Large intestine (tissue), 3 donors: ENCODE measurements at regions not wholly inside any gene's neighbourhood (a gene's known extent, or its start where the extent isn't known, plus 50 kb on each side); places are given as distances from the start of the nearest gene placed in this dataset.

Experiments used
- DNase-seq, 2 donors: peaks; one replicate each; pipeline versions ENCODE4 v3.0.0 to v3.0.0-alpha.2; 2013
- H3K27ac ChIP-seq: one replicate; pipeline ENCODE4 v1.5.1; 2013; ENCODE audit warnings: low read length
- H3K27me3 ChIP-seq: 2 replicates; pipeline ENCODE4 v1.6.1; 2013; ENCODE audit warnings: low read length; ENCODE audit not compliant: control insufficient read depth, insufficient read depth
- H3K36me3 ChIP-seq: 2 replicates; pipeline ENCODE4 v1.6.1; 2013; ENCODE audit warnings: low read length; ENCODE audit not compliant: control insufficient read depth, insufficient read depth
- H3K4me1 ChIP-seq: one replicate; pipeline ENCODE4 v1.6.1; 2013; ENCODE audit warnings: low read length; ENCODE audit not compliant: control insufficient read depth, insufficient read depth
- H3K4me3 ChIP-seq: one replicate; pipeline ENCODE4 v1.5.1; 2013; ENCODE audit warnings: low read length
- H3K9me3 ChIP-seq: one replicate; pipeline ENCODE4 v1.6.1; 2013; ENCODE audit warnings: mild to moderate bottlenecking, low read depth, low read length, moderate library complexity; ENCODE audit not compliant: control insufficient read depth
- WGBS: methylation state at CpG from one replicate; pipeline ENCODE4 v1.1.5; 2013; ENCODE audit warnings: low lambda C conversion rate; ENCODE audit not compliant: insufficient coverage; 5-methylcytosine and 5-hydroxymethylcytosine counted together

DNA sequence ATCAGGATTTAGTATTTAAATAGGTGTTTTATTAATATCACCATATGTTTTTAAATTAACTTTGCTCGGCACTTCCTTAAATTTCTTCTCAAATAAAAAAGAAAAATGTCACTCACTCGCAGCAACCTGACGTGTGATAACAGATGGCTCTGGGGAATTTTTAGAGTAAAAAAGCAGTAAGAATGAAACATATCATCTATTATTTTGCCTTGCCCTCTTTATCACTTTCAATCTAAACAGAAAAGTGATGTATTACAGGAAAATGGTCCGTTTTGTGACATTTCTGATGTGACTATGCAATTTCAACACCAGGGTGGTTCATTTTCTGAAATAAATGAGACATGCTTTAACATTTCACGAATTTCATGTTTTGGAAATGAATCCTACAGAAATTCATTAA lies 1368.0 kb upstream of the LRRTM1 start:
- Histone ChIP-seq H3K36me3 (no peaks in the 10 kb centered on the region), H3K4me3 (no peak overlapping the region), H3K9me3 (no peaks in the 10 kb centered on the region), H3K27me3 (no peaks in the 10 kb centered on the region), H3K4me1 (no peaks in the 10 kb centered on the region), H3K27ac (no peak overlapping the region)
- DNase-seq: no peak
- WGBS: 93% methylated on average over 3 of the region's 5 CpGs

DNA sequence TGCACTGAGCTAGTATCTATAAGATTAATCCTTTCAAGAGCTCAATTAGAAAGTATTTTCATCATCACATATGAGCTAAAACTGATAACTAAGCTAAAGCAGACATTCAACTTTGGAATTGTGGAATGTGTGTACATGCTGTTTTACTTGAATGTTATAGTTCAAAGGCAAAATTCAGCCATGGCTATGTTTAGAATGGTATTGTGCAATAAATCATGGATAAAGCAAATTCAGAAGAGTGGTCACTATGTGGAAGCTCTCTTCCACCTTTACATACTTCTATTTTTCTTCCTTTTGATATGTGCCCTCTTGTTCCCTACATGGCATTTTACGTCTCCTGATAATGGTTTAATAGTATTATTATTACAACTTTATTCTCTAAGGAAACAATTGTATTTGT lies 1366.3 kb upstream of the LRRTM1 start:
- Histone ChIP-seq H3K36me3 (no peaks in the 10 kb centered on the region), H3K4me3 (no peak overlapping the region), H3K27ac (no peak overlapping the region), H3K9me3 (no peaks in the 10 kb centered on the region), H3K27me3 (no peaks in the 10 kb centered on the region), H3K4me1 (no peaks in the 10 kb centered on the region)
- no peak for DNase-seq
- WGBS: 67% methylated on average over 1 of the region's 1 CpG

DNA sequence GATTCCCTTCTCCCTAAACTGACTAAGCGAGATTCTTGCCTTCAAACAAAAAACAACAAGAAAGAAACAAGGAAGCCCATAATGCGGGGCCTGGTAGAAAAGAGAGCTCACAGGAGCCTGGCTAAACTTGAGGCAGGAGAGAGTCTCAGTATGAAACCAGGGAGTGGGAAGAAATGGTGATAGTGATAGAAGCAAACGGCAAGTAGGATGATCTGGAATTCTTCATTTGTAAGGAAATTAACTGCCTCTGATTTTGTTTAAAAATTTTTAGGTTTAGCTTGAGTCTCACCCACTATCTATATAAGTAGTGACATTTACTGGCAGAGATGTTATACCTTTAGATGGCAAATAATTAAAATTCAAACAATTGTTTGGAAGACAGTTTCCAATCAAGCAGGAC lies 1356.5 kb upstream of the LRRTM1 start:
- Histone ChIP-seq H3K4me1 (no peaks in the 10 kb centered on the region), H3K4me3 (no peak overlapping the region), H3K9me3 (peaks cover 10% of the 10 kb centered on the region), H3K27me3 (no peaks in the 10 kb centered on the region), H3K27ac (no peak overlapping the region), H3K36me3 (no peaks in the 10 kb centered on the region)
- 86% methylated on average over 2 of the region's 3 CpGs for WGBS
- no peak for DNase-seq

DNA sequence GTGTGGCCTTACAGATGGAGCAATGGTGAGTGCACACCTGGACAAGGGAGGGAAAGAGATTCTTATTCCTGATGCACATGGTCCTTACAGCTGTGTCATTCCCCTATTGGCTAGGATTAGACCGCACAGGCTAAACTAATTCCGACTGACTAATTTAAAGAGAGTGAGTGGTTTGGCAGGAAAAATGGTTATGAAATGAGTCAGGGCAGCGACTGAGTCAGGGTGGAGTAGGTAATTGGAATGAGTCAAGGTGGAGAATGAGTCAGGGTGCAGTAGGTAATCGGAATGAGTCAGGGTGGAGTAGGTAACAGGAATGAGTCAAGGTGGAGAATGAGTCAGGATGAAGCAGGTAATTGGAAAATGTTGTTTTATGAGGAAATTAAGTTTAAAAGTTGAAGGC lies 1353.7 kb upstream of the LRRTM1 start:
- H3K4me1 ChIP-seq: no peaks in the 10 kb centered on the region
- DNase-seq: no peak
- H3K27me3 ChIP-seq: no peaks in the 10 kb centered on the region
- peaks cover 10% of the 10 kb centered on the region for H3K9me3 ChIP-seq
- no peaks in the 10 kb centered on the region for H3K36me3 ChIP-seq
- no peak overlapping the region for H3K27ac ChIP-seq
- H3K4me3 ChIP-seq: no peak overlapping the region
- WGBS: 64% methylated on average over 1 of the region's 4 CpGs

DNA sequence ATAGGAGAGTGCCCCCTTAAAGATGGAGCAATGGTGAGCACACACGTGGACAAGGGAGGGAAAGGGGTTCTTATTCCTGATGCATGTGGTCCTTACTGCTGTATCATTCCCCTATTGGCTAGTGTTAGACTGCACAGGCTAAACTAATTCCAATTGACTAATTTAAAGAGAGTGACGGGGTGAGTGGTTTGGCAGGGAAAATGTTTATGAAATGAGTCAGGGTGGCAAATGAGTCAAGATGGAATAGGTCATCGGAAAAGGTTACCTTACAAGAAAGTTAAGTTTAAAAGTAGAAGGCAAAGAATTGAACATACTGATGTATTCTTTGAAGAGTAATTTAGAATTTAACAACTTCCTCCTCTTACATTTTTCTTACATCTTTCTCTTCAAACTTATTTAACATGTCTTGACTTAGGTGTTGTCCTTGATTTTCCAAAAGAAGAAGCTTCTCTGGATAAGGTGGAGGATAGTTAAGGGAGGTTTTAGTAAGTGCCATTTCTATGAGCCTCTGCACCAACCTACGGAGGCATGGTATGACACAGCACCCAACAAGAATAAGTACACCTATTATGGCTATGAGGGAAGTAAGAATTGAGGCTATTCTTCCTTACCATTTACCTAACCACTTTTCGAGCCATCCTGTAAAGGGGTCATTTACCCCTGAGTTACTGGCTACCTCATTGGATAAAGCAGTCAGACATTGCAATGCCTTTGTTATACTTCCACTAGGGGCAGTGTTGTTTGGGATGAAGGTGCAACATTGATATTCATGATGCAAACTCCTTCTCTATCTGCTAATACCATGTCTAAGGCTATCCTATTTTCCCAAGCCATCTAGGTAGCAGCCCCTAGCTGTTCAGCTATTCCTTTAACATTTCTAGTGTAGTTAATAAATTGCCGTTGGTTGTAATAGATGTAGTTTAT lies 1345.8 kb upstream of the LRRTM1 start:
- Histone ChIP-seq H3K27me3 (no peaks in the 10 kb centered on the region), H3K4me1 (no peaks in the 10 kb centered on the region), H3K27ac (no peak overlapping the region), H3K9me3 (no peaks in the 10 kb centered on the region), H3K36me3 (no peaks in the 10 kb centered on the region), H3K4me3 (no peak overlapping the region)
- DNase-seq: no peak
- WGBS: 100% methylated on average over 1 of the region's 6 CpGs

DNA sequence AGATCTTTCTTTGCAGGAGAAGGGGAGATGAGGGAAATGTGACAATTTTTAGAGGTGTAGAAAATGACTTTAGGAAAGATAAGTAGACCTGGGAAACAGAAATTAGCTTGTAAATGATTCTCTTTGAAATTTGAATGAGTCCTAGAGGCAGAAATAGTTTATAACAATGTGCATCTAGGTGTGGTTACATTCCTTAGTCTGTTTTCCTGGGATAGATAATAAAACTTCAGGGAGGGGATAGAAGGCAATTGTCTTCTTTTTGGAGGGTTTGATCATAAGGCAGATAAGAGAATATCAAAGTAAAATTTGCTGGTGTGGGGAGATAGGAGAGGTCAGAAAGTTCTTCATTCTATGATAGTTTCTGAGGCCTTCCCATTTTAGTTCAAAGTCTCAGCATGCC lies 1344.3 kb upstream of the LRRTM1 start:
- Histone ChIP-seq H3K4me3 (no peak overlapping the region), H3K27me3 (no peaks in the 10 kb centered on the region), H3K4me1 (no peaks in the 10 kb centered on the region)

DNA sequence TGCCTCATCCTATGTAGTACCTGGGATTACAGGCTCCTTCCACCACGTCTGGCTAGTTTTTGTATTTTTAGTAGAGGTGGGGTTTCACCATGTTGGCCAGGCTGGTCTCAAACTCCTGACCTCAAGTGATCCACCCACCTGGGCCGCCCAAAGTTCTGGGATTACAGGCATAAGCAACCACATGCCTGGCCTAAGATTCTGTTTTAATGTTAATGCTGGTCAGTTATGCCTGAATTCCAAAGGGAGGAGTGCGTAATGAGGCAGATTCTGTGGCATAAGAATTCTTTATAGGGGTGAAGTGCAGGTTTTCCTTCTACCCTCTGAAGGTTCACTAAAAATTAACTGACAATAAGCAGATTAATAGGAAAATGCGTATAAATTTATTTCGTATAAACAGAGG lies 1343.8 kb upstream of the LRRTM1 start:
- 90% methylated on average over 3 of the region's 5 CpGs for WGBS

More for the DNA sequence above, 1344.3 kb upstream of the LRRTM1 start:
- DNase-seq: no peak
- H3K36me3 ChIP-seq: no peaks in the 10 kb centered on the region
- H3K9me3 ChIP-seq: no peaks in the 10 kb centered on the region
- no peak overlapping the region for H3K27ac ChIP-seq

DNA sequence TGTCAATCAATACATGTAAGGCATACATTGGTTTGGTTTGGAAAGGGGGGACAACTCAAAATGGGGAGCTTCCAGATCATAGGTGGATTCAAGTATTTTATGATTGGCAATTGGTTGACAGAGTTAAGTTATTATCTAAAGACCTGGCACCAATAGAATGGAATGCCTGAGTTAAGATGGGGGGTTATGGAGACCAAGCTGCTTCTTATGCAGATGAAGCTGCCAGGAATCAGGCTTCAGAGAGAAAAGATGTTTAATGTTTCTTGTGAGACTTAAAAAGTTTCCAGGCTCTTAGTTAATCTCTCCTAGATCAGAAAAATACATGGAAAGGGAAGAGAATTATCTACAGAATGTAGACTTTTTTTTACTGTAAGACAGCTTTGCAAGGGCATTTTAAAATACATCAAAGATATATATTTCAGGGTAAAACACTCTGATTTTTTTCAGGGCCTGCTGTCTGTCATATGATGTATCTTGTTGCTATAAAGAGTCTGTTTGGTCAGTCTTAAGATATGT lies 1343.2 kb upstream of the LRRTM1 start:
- no peaks in the 10 kb centered on the region for H3K4me1 ChIP-seq
- H3K36me3 ChIP-seq: no peaks in the 10 kb centered on the region
- H3K9me3 ChIP-seq: no peaks in the 10 kb centered on the region
- no peak overlapping the region for H3K27ac ChIP-seq
- H3K27me3 ChIP-seq: no peaks in the 10 kb centered on the region
- no peak for DNase-seq
- H3K4me3 ChIP-seq: no peak overlapping the region

More for the DNA sequence above, 1343.8 kb upstream of the LRRTM1 start:
- Histone ChIP-seq H3K27me3 (no peaks in the 10 kb centered on the region), H3K4me1 (no peaks in the 10 kb centered on the region), H3K4me3 (no peak overlapping the region), H3K9me3 (no peaks in the 10 kb centered on the region), H3K27ac (no peak overlapping the region), H3K36me3 (no peaks in the 10 kb centered on the region)
- no peak for DNase-seq

DNA sequence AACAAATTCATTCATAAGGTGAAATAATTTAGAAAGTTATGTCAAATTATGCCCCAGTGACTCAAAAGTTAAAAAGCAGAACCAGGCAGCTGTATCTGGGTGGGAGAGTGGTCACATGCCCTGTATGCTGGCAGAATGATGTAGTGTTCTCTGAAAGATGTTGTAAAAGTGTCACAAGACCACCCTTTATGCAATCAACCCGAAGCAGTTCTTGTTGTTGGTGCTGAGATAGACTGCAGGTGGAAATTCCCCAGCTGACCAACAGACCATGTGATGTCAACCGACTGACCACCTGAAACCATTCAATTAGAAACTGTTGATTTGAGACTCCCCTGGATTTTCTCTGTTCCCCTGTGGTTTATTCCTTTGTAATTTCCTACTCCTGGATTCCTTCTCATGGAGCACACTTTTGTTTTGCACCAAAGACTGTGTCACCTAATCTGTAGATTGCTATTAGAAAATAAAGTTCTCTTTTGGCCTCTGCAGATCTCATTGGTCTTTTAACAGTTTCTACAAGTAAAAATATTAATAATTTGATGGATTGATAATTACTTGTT lies 1341.3 kb upstream of the LRRTM1 start:
- Histone ChIP-seq H3K9me3 (no peaks in the 10 kb centered on the region), H3K27ac (no peak overlapping the region), H3K4me3 (no peak overlapping the region), H3K4me1 (no peaks in the 10 kb centered on the region), H3K36me3 (no peaks in the 10 kb centered on the region), H3K27me3 (no peaks in the 10 kb centered on the region)
- DNase-seq: no peak
- no CpG with 5 or more reads among the region's 2 CpGs for WGBS

DNA sequence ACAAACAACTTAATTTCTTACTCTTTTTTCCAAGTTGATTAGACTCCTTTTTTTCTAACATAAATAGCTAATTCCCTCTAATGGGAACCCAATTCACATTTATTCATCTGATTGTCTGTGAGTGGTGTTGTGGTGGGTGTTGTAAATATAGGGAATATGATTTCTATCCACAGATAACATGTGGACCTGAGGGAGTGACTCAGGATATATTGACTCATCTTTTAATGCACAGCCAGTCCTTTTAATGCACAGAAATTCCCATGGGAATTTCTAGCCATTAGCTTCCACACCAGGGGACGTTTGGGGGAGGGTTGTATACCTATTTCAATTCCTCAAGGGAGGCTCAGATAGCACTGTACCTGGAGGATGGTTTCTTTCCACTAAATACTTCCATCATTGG lies 1339.6 kb upstream of the LRRTM1 start:
- Histone ChIP-seq H3K9me3 (no peaks in the 10 kb centered on the region), H3K36me3 (no peaks in the 10 kb centered on the region), H3K4me3 (no peak overlapping the region), H3K27ac (no peak overlapping the region), H3K27me3 (no peaks in the 10 kb centered on the region), H3K4me1 (no peaks in the 10 kb centered on the region)
- no CpG with 5 or more reads among the region's 1 CpG for WGBS
- no peak for DNase-seq

DNA sequence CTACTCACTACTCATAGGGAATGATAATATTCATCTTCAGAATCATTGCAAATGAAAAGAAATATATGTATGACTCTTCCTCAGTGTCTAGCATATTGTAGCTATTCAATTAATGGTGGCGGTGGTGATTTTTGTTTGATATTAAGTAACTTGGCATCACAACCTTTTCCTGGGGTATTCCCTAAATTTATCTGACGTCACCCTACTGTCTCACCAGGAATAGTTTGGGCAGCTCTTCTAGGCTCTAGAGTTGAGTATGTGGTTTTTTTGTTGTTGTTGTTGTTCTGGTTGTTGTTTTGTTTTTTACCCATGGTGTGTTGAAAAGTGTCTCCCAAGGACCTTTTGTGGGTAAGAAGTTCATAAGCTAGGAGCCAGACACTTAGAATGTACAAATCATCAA lies 1320.3 kb upstream of the LRRTM1 start:
- no peaks in the 10 kb centered on the region for H3K36me3 ChIP-seq
- no peaks in the 10 kb centered on the region for H3K9me3 ChIP-seq
- H3K4me1 ChIP-seq: no peaks in the 10 kb centered on the region
- H3K4me3 ChIP-seq: no peak overlapping the region
- H3K27ac ChIP-seq: no peak overlapping the region
- no peaks in the 10 kb centered on the region for H3K27me3 ChIP-seq
- no CpG with 5 or more reads among the region's 2 CpGs for WGBS
- DNase-seq: no peak
